IMR-90 (cell line): ENCODE measurements at regions not wholly inside any gene's neighbourhood (a gene's known extent, or its start where the extent isn't known, plus 50 kb on each side); places are given as distances from the start of the nearest gene placed in this dataset.

Experiments
- ATAC-seq: fragments of 200-7000 bp; cut with Tn5 transposase; 2 replicates; pipeline ENCODE4 v1.9.1; 2020; ENCODE audit warnings: low read depth, mild to moderate bottlenecking, moderate library complexity
- BruUV-seq: library from RNA; stranded (reverse); fragments of 400-500 nt; replicated peaks from 2 replicates; lab custom pipeline; 2021; lab: Mats Ljungman, UMichigan
- CTCF ChIA-PET: fragments of 300-600 bp; formaldehyde crosslinking; extraction: SDS; loops from one replicate; lab custom pipeline; 2021; ENCODE audit warnings: antibody characterized with exemption; lab: Yijun Ruan, JAX
- POLR2A ChIA-PET: fragments of 300-600 bp; sonication (Branson Sonifier 250); formaldehyde crosslinking; loops from one replicate; lab custom pipeline; 2022; ENCODE audit warnings: antibody characterized with exemption; ENCODE audit not compliant: unreplicated experiment; lab: Charles Lee
- DNase-seq: peaks from one replicate; pipeline ENCODE4 v3.0.0; 2013
- H2AFZ ChIP-seq: replicated peaks from 2 replicates; pipeline ENCODE3; 2013; ENCODE audit warnings: low read length, mild to moderate bottlenecking; ENCODE audit not compliant: poor library complexity
- H2AK5ac ChIP-seq: 2 replicates; pipeline ENCODE4 v1.6.1; 2013; ENCODE audit warnings: low read depth, low read length, inconsistent platforms
- H2AK9ac ChIP-seq: replicated peaks from 2 replicates; pipeline ENCODE3; 2013; ENCODE audit warnings: mild to moderate bottlenecking, low read depth, low read length, moderate library complexity; ENCODE audit not compliant: poor library complexity
- H2BK120ac ChIP-seq: 2 replicates; pipeline ENCODE4 v1.6.1; 2013; ENCODE audit warnings: low read depth, low read length, inconsistent platforms
- H2BK15ac ChIP-seq: 3 replicates; pipeline ENCODE4 v1.6.1; 2013; ENCODE audit warnings: low read depth, low read length, inconsistent platforms
- H2BK20ac ChIP-seq: 2 replicates; pipeline ENCODE4 v1.6.1; 2013; ENCODE audit warnings: low read depth, mild to moderate bottlenecking, inconsistent platforms, low read length, moderate library complexity
- H2BK5ac ChIP-seq: 2 replicates; pipeline ENCODE4 v1.6.1; 2013; ENCODE audit warnings: mild to moderate bottlenecking, low read depth, low read length, inconsistent platforms; ENCODE audit not compliant: poor library complexity, severe bottlenecking
- H3K14ac ChIP-seq: replicated peaks from 2 replicates; pipeline ENCODE4 v1.6.1; 2013; ENCODE audit warnings: low read depth, low read length, inconsistent platforms
- H3K18ac ChIP-seq: 2 replicates; pipeline ENCODE4 v1.6.1; 2013; ENCODE audit warnings: low read depth, low read length, control low read depth
- H3K23ac ChIP-seq: 2 replicates; pipeline ENCODE4 v1.6.1; 2013; ENCODE audit warnings: low read depth, low read length, inconsistent platforms
- H3K27ac ChIP-seq: 2 replicates; pipeline ENCODE4 v1.5.1; 2013; ENCODE audit warnings: mild to moderate bottlenecking, control low read depth, low read length; ENCODE audit not compliant: insufficient read depth
- H3K27me3 ChIP-seq: 2 replicates; pipeline ENCODE4 v1.6.1; 2013; ENCODE audit warnings: low read length; ENCODE audit not compliant: control insufficient read depth, insufficient read depth
- H3K36me3 ChIP-seq: 2 replicates; pipeline ENCODE4 v1.6.1; 2013; ENCODE audit warnings: low read length, mixed read lengths; ENCODE audit not compliant: control insufficient read depth, insufficient read depth
- H3K4ac ChIP-seq: 2 replicates; pipeline ENCODE4 v1.6.1; 2013; ENCODE audit warnings: low read depth, low read length, inconsistent platforms
- H3K4me1 ChIP-seq: 2 replicates; pipeline ENCODE4 v1.6.1; 2013; ENCODE audit warnings: low read length, mixed read lengths; ENCODE audit not compliant: control insufficient read depth, insufficient read depth
- H3K4me2 ChIP-seq: 2 replicates; pipeline ENCODE4 v1.6.1; 2013; ENCODE audit warnings: low read depth, mild to moderate bottlenecking, control low read depth, low read length, moderate library complexity
- H3K4me3 ChIP-seq: 2 replicates; pipeline ENCODE4 v1.5.1; 2013; ENCODE audit warnings: low read depth, mild to moderate bottlenecking, control low read depth, low read length, moderate library complexity; ENCODE audit not compliant: insufficient read depth
- H3K56ac ChIP-seq: 2 replicates; pipeline ENCODE4 v1.6.1; 2013; ENCODE audit warnings: low read length, inconsistent platforms; ENCODE audit not compliant: insufficient read depth; ENCODE audit errors: extremely low read depth
- H3K79me1 ChIP-seq, 2 experiments: 2 replicates each; pipeline ENCODE4 v1.6.1; 2013; ENCODE audit warnings: low read length in 2 of 2, inconsistent platforms in 1 of 2, low read depth in 1 of 2
- H3K9ac ChIP-seq: 2 replicates; pipeline ENCODE4 v1.6.1; 2013; ENCODE audit warnings: low read depth, low read length, control low read depth
- H3K9me1 ChIP-seq: 2 replicates; pipeline ENCODE4 v1.6.1; 2013; ENCODE audit warnings: low read length, inconsistent platforms; ENCODE audit not compliant: insufficient read depth
- H3K9me3 ChIP-seq: 2 replicates; pipeline ENCODE4 v1.6.1; 2013; ENCODE audit warnings: low read length; ENCODE audit not compliant: control insufficient read depth, insufficient read depth
- H4K20me1 ChIP-seq: 2 replicates; pipeline ENCODE4 v1.6.1; 2013; ENCODE audit warnings: low read length, inconsistent platforms; ENCODE audit not compliant: insufficient read depth
- H4K5ac ChIP-seq: 2 replicates; pipeline ENCODE4 v1.6.1; 2013; ENCODE audit warnings: mild to moderate bottlenecking, low read depth, low read length, control low read depth
- H4K8ac ChIP-seq, 2 experiments: 2 replicates each; pipeline ENCODE4 v1.6.1; 2013; ENCODE audit warnings: low read depth in 2 of 2, low read length in 2 of 2, control low read depth in 1 of 2, inconsistent platforms in 1 of 2
- H4K91ac ChIP-seq: 2 replicates; pipeline ENCODE4 v1.6.1; 2013; ENCODE audit warnings: low read depth, low read length, inconsistent platforms; ENCODE audit not compliant: insufficient read depth
- MXI1 ChIP-seq: IDR thresholded peaks from 2 replicates; pipeline ENCODE4 v1.6.1; 2012; ENCODE audit warnings: low read depth, mild to moderate bottlenecking, low read length, moderate library complexity, borderline replicate concordance
- WGBS, 2 experiments: methylation state at CpG; one replicate each; pipeline versions ENCODE4 v1.1.5 to v1.1.7; 2013; ENCODE audit warnings: missing lambda C conversion rate in 2 of 2; ENCODE audit not compliant: insufficient read length in 1 of 2; ENCODE audit errors: extremely low coverage in 2 of 2; 5-methylcytosine and 5-hydroxymethylcytosine counted together
- dilution Hi-C: fragments of 300-500 bp; cut with HindIII; formaldehyde crosslinking; loops from one replicate; pipeline ENCODE4 v1.14.3; 2018; ENCODE audit warnings: low sequenced_read_pairs; ENCODE audit not compliant: unreplicated experiment
- in situ Hi-C: fragments of 300-500 bp; cut with MboI; formaldehyde crosslinking; loops from 3 replicates; pipeline ENCODE4 v1.14.3; 2019; ENCODE audit warnings: low sequenced_read_pairs, inconsistent platforms, mixed read lengths
- intact Hi-C: fragments of 100-400 bp; cut with micrococcal nuclease; formaldehyde crosslinking; loops from 2 replicates; pipeline ENCODE4 v1.10.0; 2022

GRCh38 chr6:4264601-4265000, 129.2 kb upstream of the ECI2 start:
- in situ Hi-C loops = no loop called here
- dilution Hi-C loops = no loop called here
- no peak overlapping the region for H3K4ac ChIP-seq
- TF ChIP-seq MXI1 = no peak
- no peak overlapping the region for H2AK5ac ChIP-seq
- H2BK15ac ChIP-seq = no peak overlapping the region
- intact Hi-C loops = no loop called here
- no peak overlapping the region for H3K14ac ChIP-seq
- no peak overlapping the region for H2AFZ ChIP-seq
- H4K8ac ChIP-seq = no peak overlapping the region
- no peak overlapping the region for H3K4me3 ChIP-seq
- H3K4me2 ChIP-seq = no peak overlapping the region
- no peak overlapping the region for H2AK9ac ChIP-seq
- H3K27me3 ChIP-seq = peaks cover 11% of the 10 kb centered on the region
- H4K91ac ChIP-seq = no peak overlapping the region
- H3K79me1 ChIP-seq = no peaks in the 10 kb centered on the region
- no CpG with 5 or more reads among the region's 1 CpG for WGBS, 2 experiments
- no peak overlapping the region for H2BK120ac ChIP-seq
- no peak overlapping the region for H3K56ac ChIP-seq
- DNase-seq (no peak), ATAC-seq (no peak)
- ChIA-PET POLR2A (no interaction called here), CTCF (interaction anchor here (1.6 kb wide), 1 partner anchor 10 kb away, joined by 10 read pairs; no protein-coding TSS in a partner anchor)
- no peaks in the 10 kb centered on the region for H4K20me1 ChIP-seq
- no peak overlapping the region for H3K27ac ChIP-seq
- no peak overlapping the region for H3K18ac ChIP-seq
- no peak overlapping the region for H3K23ac ChIP-seq
- no peak overlapping the region for H2BK5ac ChIP-seq
- H3K36me3 ChIP-seq = no peaks in the 10 kb centered on the region
- BruUV-seq = no TSS peak
- no peak overlapping the region for H2BK20ac ChIP-seq
- H3K4me1 ChIP-seq = no peaks in the 10 kb centered on the region; the same call in 1 of the 2 replicates
- peaks cover 5% of the 10 kb centered on the region for H3K9me3 ChIP-seq
- H3K9ac ChIP-seq = no peak overlapping the region
- H4K5ac ChIP-seq = no peak overlapping the region
- H3K9me1 ChIP-seq = no peaks in the 10 kb centered on the region
